Keratinocyte (primary cell): ENCODE measurements at regions not wholly inside any gene's neighbourhood (a gene's known extent, or its start where the extent isn't known, plus 50 kb on each side); places are given as distances from the start of the nearest gene placed in this dataset.

ENCODE experiments used
- DNase-seq: peaks from one replicate; pipeline ENCODE4 v3.0.0-alpha.2; 2011; ENCODE audit warnings: low read depth, missing footprints, low spot score
- FAIRE-seq: peaks from 2 replicates; lab custom pipeline; 2011; peaks lifted over from hg19 to GRCh38; lab: Jason Lieb, UNC
- H2AFZ ChIP-seq: 2 replicates; pipeline ENCODE4 v1.6.0; 2012; ENCODE audit warnings: low read length, control low read depth, inconsistent platforms; ENCODE audit not compliant: control insufficient read depth
- H3K27ac ChIP-seq: 2 replicates; pipeline ENCODE4 v1.5.1; 2011; ENCODE audit warnings: low read length; ENCODE audit not compliant: control insufficient read depth, insufficient read depth
- H3K27me3 ChIP-seq: 3 replicates; pipeline ENCODE4 v1.6.0; 2011; ENCODE audit warnings: low read length; ENCODE audit not compliant: control insufficient read depth, insufficient read depth; ENCODE audit errors: extremely low read depth
- H3K36me3 ChIP-seq, 2 experiments: 2 replicates in 1 of 2; 3 replicates in 1 of 2; pipeline ENCODE4 v1.5.1; 2011; ENCODE audit warnings: low read length in 2 of 2, mild to moderate bottlenecking in 1 of 2; ENCODE audit not compliant: control insufficient read depth in 2 of 2, insufficient read depth in 2 of 2; ENCODE audit errors: extremely low read depth in 1 of 2
- H3K4me1 ChIP-seq: 3 replicates; pipeline ENCODE4 v1.5.1; 2011; ENCODE audit warnings: low read length; ENCODE audit not compliant: control insufficient read depth, insufficient read depth; ENCODE audit errors: extremely low read depth
- H3K4me2 ChIP-seq: 3 replicates; pipeline ENCODE4 v1.6.0; 2011; ENCODE audit warnings: low read depth, low read length; ENCODE audit not compliant: control insufficient read depth, insufficient read depth; ENCODE audit errors: extremely low read depth
- H3K4me3 ChIP-seq, 3 experiments: fragments of 200-600 bp in 1 of 3; sonication (generic) in 1 of 3; 2 replicates in 2 of 3; 3 replicates in 1 of 3; pipeline ENCODE4 v1.5.1; 2011 to 2016; ENCODE audit warnings: low read length in 3 of 3, mild to moderate bottlenecking in 3 of 3, control low read depth in 2 of 3, inconsistent platforms in 1 of 3, low read depth in 1 of 3, mixed read lengths in 1 of 3, mixed run types in 1 of 3, moderate library complexity in 1 of 3; ENCODE audit not compliant: control insufficient read depth in 2 of 3, insufficient read depth in 2 of 3; ENCODE audit errors: extremely low read depth in 1 of 3
- H3K79me2 ChIP-seq: 2 replicates; pipeline ENCODE4 v1.6.0; 2012; ENCODE audit warnings: low read length; ENCODE audit not compliant: control insufficient read depth, insufficient read depth
- H3K9ac ChIP-seq: 3 replicates; pipeline ENCODE4 v1.6.0; 2011; ENCODE audit warnings: low read length; ENCODE audit not compliant: control insufficient read depth, insufficient read depth; ENCODE audit errors: extremely low read depth
- H3K9me1 ChIP-seq: 3 replicates; pipeline ENCODE4 v1.6.0; 2011; ENCODE audit warnings: low read length; ENCODE audit not compliant: control insufficient read depth, insufficient read depth; ENCODE audit errors: extremely low read depth
- H3K9me3 ChIP-seq: 2 replicates; pipeline ENCODE4 v1.5.1; 2012; ENCODE audit warnings: low read depth, low read length; ENCODE audit not compliant: control insufficient read depth
- H4K20me1 ChIP-seq: 3 replicates; pipeline ENCODE4 v1.6.0; 2011; ENCODE audit warnings: low read length; ENCODE audit not compliant: control insufficient read depth, insufficient read depth; ENCODE audit errors: extremely low read depth
- EZH2 ChIP-seq: IDR thresholded peaks from one replicate; pipeline ENCODE4 v1.6.1; 2012; ENCODE audit warnings: inconsistent platforms, mild to moderate bottlenecking, low read length, moderate library complexity
- dilution Hi-C: fragments of 300-500 bp; cut with MboI; formaldehyde crosslinking; loops from one replicate; pipeline ENCODE4 v1.7.0; 2020; ENCODE audit warnings: low sequenced_read_pairs; ENCODE audit not compliant: extremely low pct_ligation_motif_present
- TF ChIP-seq, protein P1 (sequence below), 3 experiments: IDR thresholded peaks in 1 of 3; conservative IDR thresholded peaks in 1 of 3; optimal IDR thresholded peaks in 1 of 3; 2 replicates in 2 of 3; 3 replicates in 1 of 3; pipeline versions ENCODE3 to v1.5.1; 2011; ENCODE audit warnings: low read length in 3 of 3, mild to moderate bottlenecking in 3 of 3, moderate library complexity in 2 of 3, control low read depth in 1 of 3, inconsistent platforms in 1 of 3; ENCODE audit not compliant: insufficient read depth in 2 of 3; ENCODE audit errors: extremely low read depth in 1 of 3

DNA sequence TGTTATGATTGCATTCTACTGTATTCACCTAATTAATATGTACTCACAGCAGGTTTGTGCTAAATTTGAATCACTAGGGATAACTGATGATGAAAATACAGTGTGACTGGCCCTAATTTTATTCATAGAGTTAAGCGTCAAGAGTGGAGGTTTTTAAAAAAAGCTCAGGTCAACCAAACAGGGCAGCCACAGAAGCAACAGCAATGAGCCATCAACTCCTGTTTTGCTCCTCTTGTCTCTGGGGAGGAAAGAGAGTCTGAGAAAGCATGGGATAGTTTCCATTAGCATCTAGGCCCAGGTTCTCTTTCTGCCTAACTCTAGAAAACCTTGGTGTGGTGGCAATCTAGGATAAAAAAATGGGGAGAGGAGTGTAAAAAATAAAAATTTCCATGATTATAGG lies 122.1 kb downstream of the OGFRL1 start:
- dilution Hi-C loops, result no loop called here
- Histone ChIP-seq H3K9me3 (peaks cover 9% of the 10 kb centered on the region), H3K9ac (peak overlapping the region; percentile 3), H3K27ac (peak overlapping the region; percentile 86), H2AFZ (no peak overlapping the region), H3K27me3 (no peaks in the 10 kb centered on the region), H3K79me2 (peaks cover 51% of the 10 kb centered on the region), H3K9me1 (no peaks in the 10 kb centered on the region), H3K4me2 (no peak overlapping the region), H3K4me3 (peak overlapping the region in 2 of 3 experiments; percentile 9 to 11), H4K20me1 (no peaks in the 10 kb centered on the region), H3K4me1 (peaks cover 55% of the 10 kb centered on the region), H3K36me3 (peaks cover 15 to 31% of the 10 kb centered on the region in 2 experiments)
- TF ChIP-seq, protein P1, sequence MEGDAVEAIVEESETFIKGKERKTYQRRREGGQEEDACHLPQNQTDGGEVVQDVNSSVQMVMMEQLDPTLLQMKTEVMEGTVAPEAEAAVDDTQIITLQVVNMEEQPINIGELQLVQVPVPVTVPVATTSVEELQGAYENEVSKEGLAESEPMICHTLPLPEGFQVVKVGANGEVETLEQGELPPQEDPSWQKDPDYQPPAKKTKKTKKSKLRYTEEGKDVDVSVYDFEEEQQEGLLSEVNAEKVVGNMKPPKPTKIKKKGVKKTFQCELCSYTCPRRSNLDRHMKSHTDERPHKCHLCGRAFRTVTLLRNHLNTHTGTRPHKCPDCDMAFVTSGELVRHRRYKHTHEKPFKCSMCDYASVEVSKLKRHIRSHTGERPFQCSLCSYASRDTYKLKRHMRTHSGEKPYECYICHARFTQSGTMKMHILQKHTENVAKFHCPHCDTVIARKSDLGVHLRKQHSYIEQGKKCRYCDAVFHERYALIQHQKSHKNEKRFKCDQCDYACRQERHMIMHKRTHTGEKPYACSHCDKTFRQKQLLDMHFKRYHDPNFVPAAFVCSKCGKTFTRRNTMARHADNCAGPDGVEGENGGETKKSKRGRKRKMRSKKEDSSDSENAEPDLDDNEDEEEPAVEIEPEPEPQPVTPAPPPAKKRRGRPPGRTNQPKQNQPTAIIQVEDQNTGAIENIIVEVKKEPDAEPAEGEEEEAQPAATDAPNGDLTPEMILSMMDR (optimal IDR thresholded peaks at IDR 0.05 in 1 of 3, IDR thresholded peaks at IDR 0.05 in 1 of 3, conservative IDR thresholded peaks at IDR 0.05 in 1 of 3; ENCODE audit: extremely low read depth in 1 of 3, insufficient read depth in 2 of 3, low read length in 3 of 3), result no peak
- no peak for TF ChIP-seq EZH2
- FAIRE-seq (no peak), DNase-seq (no peak)

DNA sequence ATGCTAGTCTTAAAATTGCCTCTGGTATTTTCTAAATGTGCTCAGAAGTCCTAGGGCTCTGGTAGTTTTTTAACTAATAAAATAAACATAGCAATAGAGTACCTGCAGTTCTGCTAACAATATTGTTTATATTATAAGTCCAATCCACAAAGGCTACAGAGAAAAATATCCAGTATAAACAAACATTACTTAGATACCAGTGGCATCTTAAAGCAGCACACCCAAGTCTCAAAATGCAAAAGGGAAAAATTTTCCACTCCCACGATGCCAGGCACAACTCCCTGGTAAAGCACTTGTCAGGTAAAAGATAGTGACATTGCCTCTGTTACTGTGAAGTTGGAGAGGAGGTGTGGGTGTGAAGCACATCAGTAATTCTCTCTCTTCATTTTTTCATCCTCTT lies 123.3 kb downstream of the OGFRL1 start:
- H3K79me2 ChIP-seq, result peaks cover 55% of the 10 kb centered on the region
- no peak overlapping the region for H3K4me2 ChIP-seq

More for the DNA sequence above, 123.3 kb downstream of the OGFRL1 start:
- peaks cover 9% of the 10 kb centered on the region for H3K9me3 ChIP-seq
- H3K27me3 ChIP-seq, result no peaks in the 10 kb centered on the region
- FAIRE-seq (no peak), DNase-seq (no peak)
- no peak overlapping the region for H3K4me3 ChIP-seq
- no peak for TF ChIP-seq EZH2
- TF ChIP-seq, protein P1 (optimal IDR thresholded peaks at IDR 0.05 in 1 of 3, IDR thresholded peaks at IDR 0.05 in 1 of 3, conservative IDR thresholded peaks at IDR 0.05 in 1 of 3; ENCODE audit: extremely low read depth in 1 of 3, insufficient read depth in 2 of 3, low read length in 3 of 3), result no peak
- no peak overlapping the region for H3K9ac ChIP-seq
- H3K27ac ChIP-seq, result peak overlapping the region; percentile 52
- no peaks in the 10 kb centered on the region for H3K9me1 ChIP-seq
- dilution Hi-C loops, result no loop called here
- no peak overlapping the region for H2AFZ ChIP-seq
- H4K20me1 ChIP-seq, result no peaks in the 10 kb centered on the region
- peaks cover 15 to 33% of the 10 kb centered on the region in 2 experiments for H3K36me3 ChIP-seq
- peaks cover 45% of the 10 kb centered on the region for H3K4me1 ChIP-seq
